ENCODE measurements at regions not wholly inside any gene's neighbourhood (a gene's known extent, or its start where the extent isn't known, plus 50 kb on each side); places are given as distances from the start of the nearest gene placed in this dataset.

GRCh38 chr20:21944227-21944626 lies 238.8 kb downstream of the PAX1 start:
- H3K36me3 ChIP-seq (replicated peaks in 1 of 2; ENCODE audit: control insufficient read depth in 1 of 2, insufficient read depth in 2 of 2, low read length in 2 of 2), result no peaks in the 10 kb centered on the region
- Mint-ChIP-seq H3K4me1 (no peaks in the 10 kb centered on the region), H3K27ac (no peak overlapping the region), H3K4me3 (no peak overlapping the region), H3K9me3 (peaks cover 6 to 29% (median 8%) of the 10 kb centered on the region in 7 donors), H3K27me3 (ENCODE audit: low read depth in 3 of 3) (no peaks in the 10 kb centered on the region), H3K36me3 (no peaks in the 10 kb centered on the region)
- H3K4me2 ChIP-seq (replicated peaks; ENCODE audit: extremely low read depth, low read length, poor library complexity, severe bottlenecking), result no peak overlapping the region
- no peak for TF ChIP-seq CTCF (IDR thresholded peaks at IDR 0.05)
- no peaks in the 10 kb centered on the region for H4K20me1 ChIP-seq (ENCODE audit: insufficient read depth, low read length)
- no peaks in the 10 kb centered on the region for H3K4me1 ChIP-seq (ENCODE audit: control insufficient read depth in 1 of 2, insufficient read depth in 2 of 2, low read length in 2 of 2)
- no peak overlapping the region for H3K27ac ChIP-seq (ENCODE audit: low read depth in 1 of 2, low read length in 2 of 2)
- no peak overlapping the region for H2AFZ ChIP-seq (ENCODE audit: insufficient read depth, low read depth, low read length, poor library complexity, severe bottlenecking)
- no peaks in the 10 kb centered on the region for H3K79me2 ChIP-seq (ENCODE audit: insufficient read depth, low read length)
- intact Hi-C loops (cut with micrococcal nuclease), result no loop called here
- no peaks in the 10 kb centered on the region for H3K27me3 ChIP-seq (ENCODE audit: control insufficient read depth in 2 of 2, insufficient read depth in 2 of 2, low read length in 2 of 2)
- peaks cover 26 to 30% of the 10 kb centered on the region in 2 donors for H3K9me3 ChIP-seq (replicated peaks in 1 of 2; ENCODE audit: control insufficient read depth in 1 of 2, insufficient read depth in 1 of 2, low read length in 2 of 2)
- no peak for DNase-seq
- WGBS (ENCODE audit: insufficient coverage), result 75% methylated on average over 2 of the region's 5 CpGs
- H3K9ac ChIP-seq (ENCODE audit: insufficient read depth, low read length, poor library complexity, severe bottlenecking), result no peak overlapping the region
- no peak overlapping the region for H3K4me3 ChIP-seq (replicated peaks in 1 of 3; ENCODE audit: low read depth in 2 of 3, low read length in 3 of 3)

DNA sequence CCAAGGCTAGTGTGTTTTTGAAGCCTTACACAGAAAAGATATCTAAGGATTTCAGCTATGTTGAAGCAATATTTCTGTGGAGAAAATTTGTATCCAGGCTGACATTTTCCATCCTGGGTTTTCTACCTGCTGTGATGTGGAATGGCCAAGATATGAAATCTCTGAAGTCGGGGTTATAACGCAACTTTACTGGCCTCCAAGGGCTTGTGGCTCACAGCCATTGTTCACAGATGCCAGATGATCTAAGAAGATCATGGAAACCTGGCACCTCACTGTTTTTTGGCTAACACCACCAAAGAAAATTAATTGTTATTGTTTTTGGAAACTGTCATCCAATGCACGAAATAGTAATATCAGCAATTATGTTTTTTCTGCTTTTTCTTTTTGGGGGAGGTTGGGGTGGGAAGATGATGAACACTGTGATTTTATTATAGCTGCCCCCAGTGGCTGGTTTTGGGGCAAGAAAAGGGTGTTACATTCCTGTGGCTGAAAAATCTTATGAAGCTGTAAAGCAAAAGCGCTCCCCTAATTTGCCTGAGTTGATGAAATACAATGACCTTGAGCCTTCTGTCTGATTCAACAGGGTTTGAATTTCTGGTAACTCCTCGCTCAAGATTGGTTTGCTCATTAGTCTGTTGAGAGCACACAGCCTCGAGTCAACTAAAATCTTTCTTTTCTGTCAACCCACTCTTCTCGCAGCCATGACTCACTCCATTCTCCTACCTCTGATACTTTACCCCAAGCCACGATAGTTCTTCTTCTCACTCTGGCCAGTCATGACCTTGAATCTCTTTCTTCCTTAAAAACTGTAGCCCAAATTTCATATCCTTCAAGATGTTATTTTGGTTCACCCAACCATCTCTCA lies 236.7 kb downstream of the PAX1 start:
- Histone ChIP-seq H3K27me3 (ENCODE audit: control insufficient read depth in 2 of 2, insufficient read depth in 2 of 2, low read length in 2 of 2) (no peaks in the 10 kb centered on the region), H3K36me3 (replicated peaks in 1 of 2; ENCODE audit: control insufficient read depth in 1 of 2, insufficient read depth in 2 of 2, low read length in 2 of 2) (no peaks in the 10 kb centered on the region), H3K9ac (ENCODE audit: insufficient read depth, low read length, poor library complexity, severe bottlenecking) (no peak overlapping the region), H3K4me3 (replicated peaks in 1 of 3; ENCODE audit: low read depth in 2 of 3, low read length in 3 of 3) (no peak overlapping the region), H4K20me1 (ENCODE audit: insufficient read depth, low read length) (no peaks in the 10 kb centered on the region), H3K4me2 (replicated peaks; ENCODE audit: extremely low read depth, low read length, poor library complexity, severe bottlenecking) (no peak overlapping the region), H3K9me3 (replicated peaks in 1 of 2; ENCODE audit: control insufficient read depth in 1 of 2, insufficient read depth in 1 of 2, low read length in 2 of 2) (peaks cover 25 to 36% of the 10 kb centered on the region in 2 donors), H2AFZ (ENCODE audit: insufficient read depth, low read depth, low read length, poor library complexity, severe bottlenecking) (no peak overlapping the region), H3K27ac (ENCODE audit: low read depth in 1 of 2, low read length in 2 of 2) (no peak overlapping the region), H3K4me1 (ENCODE audit: control insufficient read depth in 1 of 2, insufficient read depth in 2 of 2, low read length in 2 of 2) (no peaks in the 10 kb centered on the region), H3K79me2 (ENCODE audit: insufficient read depth, low read length) (no peaks in the 10 kb centered on the region)
- Mint-ChIP-seq H3K9me3 (peaks cover 6 to 31% (median 8%) of the 10 kb centered on the region in 7 donors), H3K36me3 (no peaks in the 10 kb centered on the region), H3K27me3 (ENCODE audit: low read depth in 3 of 3) (no peaks in the 10 kb centered on the region), H3K4me3 (no peak overlapping the region), H3K4me1 (no peaks in the 10 kb centered on the region), H3K27ac (no peak overlapping the region)
- DNase-seq, result no peak
- intact Hi-C loops (cut with micrococcal nuclease), result no loop called here
- 93% methylated on average over 8 of the region's 8 CpGs for WGBS (ENCODE audit: insufficient coverage)
- no peak for TF ChIP-seq CTCF (IDR thresholded peaks at IDR 0.05)

Measured in CD14-positive monocyte (primary cell).